ENCODE measurements at regions not wholly inside any gene's neighbourhood (a gene's known extent, or its start where the extent isn't known, plus 50 kb on each side); places are given as distances from the start of the nearest gene placed in this dataset.

- Histone ChIP-seq H3K36me3 (ENCODE audit: control insufficient read depth, low read length) (no peaks in the 10 kb centered on the region), H3K4me3 (ENCODE audit: low read length) (no peak overlapping the region), H3K4me1 (ENCODE audit: control insufficient read depth, low read length) (no peaks in the 10 kb centered on the region), H3F3A (ENCODE audit: control insufficient read depth, insufficient read depth) (no peaks in the 10 kb centered on the region), H3K9me3 (ENCODE audit: control insufficient read depth, insufficient read depth, low read length) (no peaks in the 10 kb centered on the region), H3K27ac (ENCODE audit: low read depth, low read length) (no peak overlapping the region), H3K27me3 (ENCODE audit: control insufficient read depth, low read length) (no peaks in the 10 kb centered on the region), H3K79me2 (ENCODE audit: control insufficient read depth, low read length) (no peaks in the 10 kb centered on the region), H3K9me2 (replicated peaks; ENCODE audit: control insufficient read depth, low read length) (no peaks in the 10 kb centered on the region), H4K20me1 (ENCODE audit: control insufficient read depth, insufficient read depth, low read depth, low read length) (no peaks in the 10 kb centered on the region), H3K4me2 (ENCODE audit: low read length) (no peak overlapping the region)
- no peak for TF ChIP-seq EZH2phosphoT487 (IDR thresholded peaks at IDR 0.05; ENCODE audit: borderline replicate concordance, low read length)
- TF ChIP-seq, protein P1, sequence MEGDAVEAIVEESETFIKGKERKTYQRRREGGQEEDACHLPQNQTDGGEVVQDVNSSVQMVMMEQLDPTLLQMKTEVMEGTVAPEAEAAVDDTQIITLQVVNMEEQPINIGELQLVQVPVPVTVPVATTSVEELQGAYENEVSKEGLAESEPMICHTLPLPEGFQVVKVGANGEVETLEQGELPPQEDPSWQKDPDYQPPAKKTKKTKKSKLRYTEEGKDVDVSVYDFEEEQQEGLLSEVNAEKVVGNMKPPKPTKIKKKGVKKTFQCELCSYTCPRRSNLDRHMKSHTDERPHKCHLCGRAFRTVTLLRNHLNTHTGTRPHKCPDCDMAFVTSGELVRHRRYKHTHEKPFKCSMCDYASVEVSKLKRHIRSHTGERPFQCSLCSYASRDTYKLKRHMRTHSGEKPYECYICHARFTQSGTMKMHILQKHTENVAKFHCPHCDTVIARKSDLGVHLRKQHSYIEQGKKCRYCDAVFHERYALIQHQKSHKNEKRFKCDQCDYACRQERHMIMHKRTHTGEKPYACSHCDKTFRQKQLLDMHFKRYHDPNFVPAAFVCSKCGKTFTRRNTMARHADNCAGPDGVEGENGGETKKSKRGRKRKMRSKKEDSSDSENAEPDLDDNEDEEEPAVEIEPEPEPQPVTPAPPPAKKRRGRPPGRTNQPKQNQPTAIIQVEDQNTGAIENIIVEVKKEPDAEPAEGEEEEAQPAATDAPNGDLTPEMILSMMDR (IDR thresholded peaks at IDR 0.05; ENCODE audit: low read depth, low read length, poor library complexity, severe bottlenecking): no peak
Observed at GRCh38 chr3:73884361-73884760, 259.6 kb upstream of the PDZRN3 start.

GRCh38 chr3:73883497-73883896 lies 258.8 kb upstream of the PDZRN3 start:
- no peak for TF ChIP-seq EZH2phosphoT487 (IDR thresholded peaks at IDR 0.05; ENCODE audit: borderline replicate concordance, low read length)
- TF ChIP-seq, protein P1 (IDR thresholded peaks at IDR 0.05; ENCODE audit: low read depth, low read length, poor library complexity, severe bottlenecking): no peak
- Histone ChIP-seq H3K79me2 (ENCODE audit: control insufficient read depth, low read length) (no peaks in the 10 kb centered on the region), H3K4me2 (ENCODE audit: low read length) (no peak overlapping the region)

DNA sequence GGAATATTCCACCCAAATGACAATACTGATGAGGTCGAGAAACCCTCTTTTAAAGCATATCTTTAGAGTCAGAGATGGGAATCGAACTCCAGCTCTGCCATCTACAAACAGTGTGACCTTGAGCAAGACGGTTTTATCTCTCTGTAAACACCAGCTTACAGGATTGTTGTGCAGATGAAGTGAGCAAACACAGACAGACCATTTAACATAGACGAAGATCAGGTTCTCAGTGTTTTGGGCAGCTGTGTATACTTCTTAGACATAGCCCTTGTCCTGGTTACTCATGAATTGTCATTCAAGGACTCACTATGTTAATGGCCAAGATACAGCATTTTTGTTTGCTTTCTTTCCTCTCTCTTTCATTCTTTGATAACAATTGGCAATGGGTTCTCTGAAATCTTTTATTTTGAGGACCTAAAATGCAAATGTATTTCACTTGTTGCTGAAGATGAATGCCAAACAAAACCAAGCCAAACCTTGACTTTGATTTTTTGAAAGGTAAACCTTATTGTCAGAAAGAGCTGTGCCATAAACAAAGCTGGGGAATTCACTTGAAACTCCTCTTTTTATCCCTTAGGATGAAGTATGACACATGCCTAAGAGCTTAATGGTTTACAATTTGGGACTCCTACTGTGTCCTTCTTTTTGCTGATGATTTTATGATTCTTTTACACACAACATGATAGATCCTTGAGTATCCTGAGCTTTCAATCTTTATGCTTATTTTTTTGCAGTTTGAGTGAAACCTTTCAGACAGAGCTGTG lies 250.0 kb upstream of the PDZRN3 start:
- Histone ChIP-seq H4K20me1 (ENCODE audit: control insufficient read depth, insufficient read depth, low read depth, low read length) (no peaks in the 10 kb centered on the region), H3K9me2 (replicated peaks; ENCODE audit: control insufficient read depth, low read length) (no peaks in the 10 kb centered on the region; the same call in 1 of the 2 replicates), H3K27me3 (ENCODE audit: control insufficient read depth, low read length) (no peaks in the 10 kb centered on the region), H3K4me2 (ENCODE audit: low read length) (no peak overlapping the region), H3K4me3 (ENCODE audit: low read length) (no peak overlapping the region), H3K27ac (ENCODE audit: low read depth, low read length) (no peak overlapping the region), H3F3A (ENCODE audit: control insufficient read depth, insufficient read depth) (no peaks in the 10 kb centered on the region), H3K4me1 (ENCODE audit: control insufficient read depth, low read length) (no peaks in the 10 kb centered on the region), H3K9me3 (ENCODE audit: control insufficient read depth, insufficient read depth, low read length) (no peaks in the 10 kb centered on the region), H3K79me2 (ENCODE audit: control insufficient read depth, low read length) (no peaks in the 10 kb centered on the region), H3K36me3 (ENCODE audit: control insufficient read depth, low read length) (no peaks in the 10 kb centered on the region)
- TF ChIP-seq, protein P1 (IDR thresholded peaks at IDR 0.05; ENCODE audit: low read depth, low read length, poor library complexity, severe bottlenecking): no peak
- no peak for TF ChIP-seq EZH2phosphoT487 (IDR thresholded peaks at IDR 0.05; ENCODE audit: borderline replicate concordance, low read length)

More at GRCh38 chr3:73883497-73883896, 258.8 kb upstream of the PDZRN3 start:
- Histone ChIP-seq H3K9me3 (ENCODE audit: control insufficient read depth, insufficient read depth, low read length) (no peaks in the 10 kb centered on the region), H4K20me1 (ENCODE audit: control insufficient read depth, insufficient read depth, low read depth, low read length) (no peaks in the 10 kb centered on the region), H3K27ac (ENCODE audit: low read depth, low read length) (no peak overlapping the region), H3K27me3 (ENCODE audit: control insufficient read depth, low read length) (no peaks in the 10 kb centered on the region), H3K4me3 (ENCODE audit: low read length) (no peak overlapping the region), H3K9me2 (replicated peaks; ENCODE audit: control insufficient read depth, low read length) (no peaks in the 10 kb centered on the region), H3K4me1 (ENCODE audit: control insufficient read depth, low read length) (no peaks in the 10 kb centered on the region), H3F3A (ENCODE audit: control insufficient read depth, insufficient read depth) (no peaks in the 10 kb centered on the region), H3K36me3 (ENCODE audit: control insufficient read depth, low read length) (no peaks in the 10 kb centered on the region)
